ENCODE measurements at regions not wholly inside any gene's neighbourhood (a gene's known extent, or its start where the extent isn't known, plus 50 kb on each side); places are given as distances from the start of the nearest gene placed in this dataset.
"Not testable (repeated sequence)": the region's sequence is repeated elsewhere in the genome, so short reads cannot be mapped to it uniquely, and the experiment has no call there.

GRCh38 chr2:138066139-138066806 is 102.0 kb downstream of the HNMT start:
- intact Hi-C loops (cut with DNase I), result no loop called here
- no peak for DNase-seq (ENCODE audit: low spot score)

GRCh38 chr2:138066841-138067240 is 102.6 kb downstream of the HNMT start:
- DNase-seq (ENCODE audit: low spot score), result no peak
- intact Hi-C loops (cut with DNase I), result no loop called here

GRCh38 chr2:138068669-138069068 is 104.4 kb downstream of the HNMT start:
- intact Hi-C loops (cut with DNase I); DNase-seq (ENCODE audit: low spot score): not testable (repeated sequence)

GRCh38 chr2:138071042-138071719 is 106.9 kb downstream of the HNMT start:
- intact Hi-C loops (cut with DNase I); DNase-seq (ENCODE audit: low spot score): not testable (repeated sequence)

- DNase-seq (ENCODE audit: low spot score), result no peak
- intact Hi-C loops (cut with DNase I), result no loop called here
These were observed 107.7 kb downstream of the HNMT start for GRCh38 chr2:138071720-138072719.

- intact Hi-C loops (cut with DNase I), result no loop called here
- DNase-seq (ENCODE audit: low spot score), result no peak
These were observed 113.9 kb downstream of the HNMT start for GRCh38 chr2:138078153-138078552.

- intact Hi-C loops (cut with DNase I), result no loop called here
- DNase-seq (ENCODE audit: low spot score), result no peak
These were observed 115.7 kb downstream of the HNMT start for GRCh38 chr2:138079976-138080375.

- no peak for DNase-seq (ENCODE audit: low spot score)
- intact Hi-C loops (cut with DNase I), result no loop called here
These were observed 117.2 kb downstream of the HNMT start for GRCh38 chr2:138081225-138082073.

- DNase-seq (ENCODE audit: low spot score), result no peak
- intact Hi-C loops (cut with DNase I), result no loop called here
These were observed 119.9 kb downstream of the HNMT start for GRCh38 chr2:138084206-138084605.

- intact Hi-C loops (cut with DNase I); DNase-seq (ENCODE audit: low spot score): not testable (repeated sequence)
These were observed 121.2 kb downstream of the HNMT start for GRCh38 chr2:138085441-138085840.

GRCh38 chr2:138086576-138086975 is 122.3 kb downstream of the HNMT start:
- DNase-seq (ENCODE audit: low spot score), result no peak
- intact Hi-C loops (cut with DNase I), result no loop called here

GRCh38 chr2:138087751-138088593 is 123.7 kb downstream of the HNMT start:
- DNase-seq (ENCODE audit: low spot score), result no peak
- intact Hi-C loops (cut with DNase I), result no loop called here

GRCh38 chr2:138090330-138090729 is 126.1 kb downstream of the HNMT start:
- intact Hi-C loops (cut with DNase I), result loop anchor here (5.0 kb wide), 1 partner anchor 143 kb away; no protein-coding TSS in a partner anchor
- DNase-seq (ENCODE audit: low spot score), result no peak

GRCh38 chr2:138093455-138093854 is 129.2 kb downstream of the HNMT start:
- intact Hi-C loops (cut with DNase I), result loop anchor here (5.0 kb wide), 1 partner anchor 146 kb away; no protein-coding TSS in a partner anchor
- DNase-seq (ENCODE audit: low spot score), result no peak

- DNase-seq (ENCODE audit: low spot score), result no peak
- intact Hi-C loops (cut with DNase I), result loop anchor here (5.0 kb wide), 1 partner anchor 147 kb away; no protein-coding TSS in a partner anchor
These were observed 129.8 kb downstream of the HNMT start for GRCh38 chr2:138094031-138094430.

GRCh38 chr2:138095336-138095735 is 131.1 kb downstream of the HNMT start:
- intact Hi-C loops (cut with DNase I), result no loop called here
- no peak for DNase-seq (ENCODE audit: low spot score)

GRCh38 chr2:138099288-138099687 is 135.0 kb downstream of the HNMT start:
- intact Hi-C loops (cut with DNase I); DNase-seq (ENCODE audit: low spot score): not testable (repeated sequence)

- intact Hi-C loops (cut with DNase I), result no loop called here
- DNase-seq (ENCODE audit: low spot score), result no peak
These were observed 137.4 kb downstream of the HNMT start for GRCh38 chr2:138101718-138102117.

Data from cardiac septum (tissue), 1 donor.